Psoas muscle (tissue), 7 donors: ENCODE measurements at regions not wholly inside any gene's neighbourhood (a gene's known extent, or its start where the extent isn't known, plus 50 kb on each side); places are given as distances from the start of the nearest gene placed in this dataset.

Experiments
- ATAC-seq, 4 donors: fragments of 200-7000 bp; cut with Tn5 transposase; one replicate each; pipeline ENCODE4 v1.9.1; 2020; ENCODE audit warnings: moderate library complexity in 3 of 4, mild to moderate bottlenecking in 2 of 4
- DNase-seq, 2 donors: peaks; one replicate each; pipeline ENCODE4 v3.0.0-alpha.2; 2020
- H3K27ac ChIP-seq: fragments of 200-600 bp; one replicate; pipeline ENCODE4 v1.8.0; 2022
- H3K27me3 ChIP-seq, 3 donors: fragments of 200-600 bp in 1 of 3; one replicate each; pipeline versions ENCODE4 v1.6.1 to v1.8.0; 2013 to 2022; ENCODE audit warnings: low read length in 2 of 3, mild to moderate bottlenecking in 2 of 3, moderate library complexity in 1 of 3; ENCODE audit not compliant: insufficient read depth in 3 of 3
- H3K36me3 ChIP-seq, 2 donors: fragments of 200-600 bp in 1 of 2; one replicate each; pipeline versions ENCODE4 v1.6.1 to v1.8.0; 2013 to 2022; ENCODE audit warnings: low read depth in 1 of 2, mild to moderate bottlenecking in 1 of 2, moderate library complexity in 1 of 2; ENCODE audit not compliant: insufficient read depth in 1 of 2
- H3K4me1 ChIP-seq: fragments of 200-600 bp; one replicate; pipeline ENCODE4 v1.8.0; 2022
- H3K4me3 ChIP-seq: fragments of 200-600 bp; one replicate; pipeline ENCODE4 v1.8.0; 2022; ENCODE audit warnings: mild to moderate bottlenecking
- H3K9me3 ChIP-seq: fragments of 200-600 bp; one replicate; pipeline ENCODE4 v1.8.0; 2022
- CTCF ChIP-seq: fragments of 200-600 bp; IDR thresholded peaks from one replicate; pipeline ENCODE4 v1.8.0; 2022; ENCODE audit warnings: antibody characterized with exemption
- WGBS, 3 donors: extraction: QIAGEN DNeasy Blood & Tissue Kit; methylation state at CpG; one replicate each; pipeline versions ENCODE4 v1.1.6 to v1.1.7; 2013; 5-methylcytosine and 5-hydroxymethylcytosine counted together
- intact Hi-C, 2 donors: fragments of 100-400 bp; cut with DNase I; formaldehyde crosslinking; loops; one replicate each; pipeline versions ENCODE4 v1.11.0 to v1.14.2; 2022
- donor health status: healthy with polysubstance abuse.
- donor health status: DM: no; HTN: no; CAD: no; lungs with moderate emphysema.
- donor health status: Bipolar disorder and iron deficiency.
- donor health status: healthy.
- donor health status: DM: yes; HTN: yes; CAD: no.
- donor health status: DM: no; HTN: no; CAD: no.
- donor health status: DM: yes; HTN: yes; CAD: no.

DNA sequence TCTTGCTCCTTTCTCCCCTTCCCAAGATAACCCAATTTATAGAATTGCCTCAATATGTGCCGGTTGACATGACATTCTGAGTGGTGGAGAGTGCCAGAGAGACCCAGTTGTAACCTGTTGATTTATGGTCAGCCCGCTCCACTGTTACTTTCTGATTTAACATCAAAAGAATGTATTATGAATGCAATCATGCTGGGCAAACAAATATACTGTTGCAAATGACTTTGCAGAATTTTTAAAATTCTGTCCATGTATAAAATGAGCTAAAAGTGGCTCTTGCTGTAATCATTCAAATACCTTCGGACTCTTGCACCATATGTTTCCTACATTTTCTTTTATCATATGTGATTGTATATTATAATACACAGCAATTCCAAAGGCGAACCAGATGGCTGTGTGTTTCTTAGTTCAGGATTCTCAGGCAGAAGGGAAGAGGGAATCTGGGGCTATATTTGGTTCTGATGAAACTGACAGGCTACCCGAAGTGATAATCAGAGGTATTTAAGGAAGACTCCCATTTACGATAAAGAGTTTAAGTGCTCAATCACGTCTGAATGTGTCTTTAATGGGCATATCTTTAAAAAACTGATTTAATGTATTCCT, 131.7 kb downstream of the CLCN4 start:
- Histone ChIP-seq H3K4me1 (no peaks in the 10 kb centered on the region), H3K27ac (no peak overlapping the region), H3K4me3 (no peak overlapping the region), H3K9me3 (no peaks in the 10 kb centered on the region), H3K27me3 (peaks cover 0 to 4% (median 0%) of the 10 kb centered on the region in 3 donors), H3K36me3 (no peaks in the 10 kb centered on the region)
- no peak for DNase-seq
- ATAC-seq = no peak
- TF ChIP-seq CTCF = no peak
- intact Hi-C loops = no loop called here
- 65 to 81% (median 71%) methylated on average over 7 of the region's 7 CpGs for WGBS, 3 donors

DNA sequence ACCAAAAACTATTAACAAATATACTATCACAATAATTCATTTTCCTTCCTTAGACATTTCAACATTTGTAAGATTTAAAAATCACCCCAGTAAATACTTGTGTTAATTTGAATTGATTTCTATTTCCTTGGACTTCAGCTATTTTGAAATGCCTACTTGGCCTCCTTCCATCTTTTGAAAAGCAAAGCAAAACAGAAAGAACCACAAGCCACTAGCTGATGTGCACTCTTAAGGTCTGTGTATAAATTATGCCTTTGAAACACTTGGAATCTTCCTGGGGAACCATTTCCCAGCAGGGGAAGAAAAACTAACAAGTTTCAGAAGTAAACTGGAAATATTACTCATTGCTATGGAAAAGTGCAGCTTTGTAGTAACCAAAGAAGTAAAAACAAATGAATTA, 139.8 kb downstream of the CLCN4 start:
- no peak overlapping the region for H3K27ac ChIP-seq

DNA sequence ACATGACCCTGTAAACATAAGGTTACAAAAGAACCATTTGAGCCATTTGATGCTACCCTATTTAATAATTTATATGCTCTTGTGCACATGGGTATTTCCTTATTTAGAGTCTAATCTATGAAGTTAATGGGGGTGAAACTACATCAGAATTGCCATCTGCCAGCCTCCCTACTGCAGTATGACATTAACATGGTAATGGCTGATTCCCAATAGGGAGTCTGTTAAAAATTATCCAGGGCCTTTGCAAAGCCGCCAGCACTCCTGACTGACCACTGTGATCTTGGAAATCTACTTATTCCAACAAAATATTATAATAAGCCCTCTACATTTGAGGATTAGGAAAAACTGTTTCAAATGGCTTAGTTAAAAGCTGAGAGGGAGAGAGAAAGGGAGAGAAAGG, 153.7 kb downstream of the CLCN4 start:
- Histone ChIP-seq H3K4me1 (no peaks in the 10 kb centered on the region), H3K27ac (no peak overlapping the region), H3K4me3 (no peak overlapping the region), H3K27me3 (peaks cover 0 to 2% (median 0%) of the 10 kb centered on the region in 3 donors), H3K9me3 (no peaks in the 10 kb centered on the region), H3K36me3 (no peaks in the 10 kb centered on the region)
- DNase-seq = no peak
- WGBS, 3 donors = 52 to 100% (median 86%) methylated on average over 1 of the region's 1 CpG
- intact Hi-C loops = no loop called here
- ATAC-seq = no peak
- TF ChIP-seq CTCF = no peak

More for the DNA sequence above, 139.8 kb downstream of the CLCN4 start:
- no peak for TF ChIP-seq CTCF
- ATAC-seq (no peak), DNase-seq (no peak)
- no peak overlapping the region for H3K4me3 ChIP-seq
- intact Hi-C loops = no loop called here
- peaks cover 6% of the 10 kb centered on the region for H3K9me3 ChIP-seq
- H3K27me3 ChIP-seq = no peaks in the 10 kb centered on the region
- H3K36me3 ChIP-seq = no peaks in the 10 kb centered on the region
- H3K4me1 ChIP-seq = no peaks in the 10 kb centered on the region

DNA sequence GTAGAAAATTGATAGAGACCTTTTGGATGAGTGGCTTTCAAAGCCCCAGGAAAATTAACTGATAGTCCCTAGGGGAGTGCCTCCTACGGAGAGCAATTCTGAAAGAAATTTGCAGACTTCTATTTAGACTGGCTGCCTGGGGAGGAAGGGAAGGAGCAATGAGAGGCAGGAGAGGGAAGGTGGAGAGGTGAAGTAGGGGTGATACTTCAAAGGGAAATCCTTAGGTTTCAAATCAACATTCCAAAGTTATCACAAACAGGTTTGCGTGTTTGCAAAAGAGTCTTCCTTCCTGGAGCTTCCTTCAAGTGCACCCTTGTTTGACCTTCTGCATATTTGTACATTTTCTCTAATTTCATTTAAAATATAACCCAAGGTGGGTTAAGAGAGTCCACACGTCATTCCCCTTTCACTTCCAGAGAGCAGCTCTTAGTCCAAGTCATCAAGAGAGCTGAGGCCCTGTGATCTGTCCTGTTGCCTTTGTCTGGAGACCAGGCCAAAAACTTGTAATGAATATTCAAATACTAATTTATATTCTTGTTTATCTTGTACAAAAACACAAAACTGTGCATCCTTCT, 157.8 kb downstream of the CLCN4 start:
- no peak for DNase-seq
- Histone ChIP-seq H3K4me3 (no peak overlapping the region), H3K27ac (no peak overlapping the region), H3K36me3 (no peaks in the 10 kb centered on the region), H3K27me3 (peaks cover 0 to under 1% (median 0%) of the 10 kb centered on the region in 3 donors), H3K4me1 (no peaks in the 10 kb centered on the region), H3K9me3 (no peaks in the 10 kb centered on the region)
- intact Hi-C loops = no loop called here
- TF ChIP-seq CTCF = no peak
- 61 to 89% (median 75%) methylated on average over 3 of the region's 3 CpGs for whole genome bisulfite sequencing, 3 donors
- no peak for ATAC-seq

DNA sequence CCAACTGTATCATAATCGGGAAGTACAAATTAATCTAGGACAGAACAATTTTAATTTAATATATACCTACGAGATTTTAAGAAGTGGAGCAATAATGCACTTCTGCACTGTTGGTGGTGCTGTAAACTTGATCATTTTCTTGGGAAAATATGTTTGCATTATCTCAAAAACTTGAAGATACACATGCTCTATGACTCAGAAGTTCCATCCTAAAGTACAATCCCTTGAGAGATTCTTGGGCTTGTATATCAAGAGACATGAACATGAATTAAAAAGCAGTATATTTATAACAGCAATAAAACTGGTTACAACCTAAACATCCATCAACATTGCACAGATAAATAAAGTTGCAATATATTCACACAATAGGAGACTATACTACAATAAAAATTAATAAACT, 168.8 kb downstream of the CLCN4 start:
- Histone ChIP-seq H3K9me3 (no peaks in the 10 kb centered on the region), H3K27ac (no peak overlapping the region), H3K36me3 (no peaks in the 10 kb centered on the region), H3K4me3 (no peak overlapping the region), H3K27me3 (no peaks in the 10 kb centered on the region), H3K4me1 (no peaks in the 10 kb centered on the region)
- WGBS, 3 donors = 62 to 91% (median 79%) methylated on average over 2 of the region's 2 CpGs
- ATAC-seq (no peak), DNase-seq (no peak)
- intact Hi-C loops = loop anchor here in 1 of 2 donors (5.0 kb wide), 1 partner anchor 138 kb away; no protein-coding TSS in a partner anchor
- no peak for TF ChIP-seq CTCF
